Activated T-cell treated with anti-CD3 and anti-CD28 coated beads, Interleukin-2, amount 50 U/mL, for 24 hours (primary cell): ENCODE measurements at regions not wholly inside any gene's neighbourhood (a gene's known extent, or its start where the extent isn't known, plus 50 kb on each side); places are given as distances from the start of the nearest gene placed in this dataset.

Source experiments
- DNase-seq: peaks from one replicate; pipeline ENCODE4 v3.0.0-alpha.2; 2020
- H3K27ac Mint-ChIP-seq: 2 replicates; pipeline ENCODE4 v1.8.0; 2020; ENCODE audit warnings: mild to moderate bottlenecking, mixed read lengths
- H3K27me3 Mint-ChIP-seq: 2 replicates; pipeline ENCODE4 v1.8.0; 2020; ENCODE audit warnings: mixed read lengths
- H3K36me3 Mint-ChIP-seq: 2 replicates; pipeline ENCODE4 v1.8.0; 2020; ENCODE audit warnings: low read depth, mixed read lengths
- H3K4me1 Mint-ChIP-seq: 2 replicates; pipeline ENCODE4 v1.8.0; 2020; ENCODE audit warnings: low read depth, mixed read lengths
- H3K4me3 Mint-ChIP-seq: 2 replicates; pipeline ENCODE4 v1.8.0; 2020; ENCODE audit warnings: mild to moderate bottlenecking, moderate library complexity, mixed read lengths
- H3K9me3 Mint-ChIP-seq: 2 replicates; pipeline ENCODE4 v1.8.0; 2020; ENCODE audit warnings: mixed read lengths

GRCh38 chr4:164377277-164377676 is 376.7 kb upstream of the SMIM31 start:
- Mint-ChIP-seq H3K9me3 (no peaks in the 10 kb centered on the region), H3K27ac (no peak overlapping the region), H3K4me1 (no peaks in the 10 kb centered on the region), H3K27me3 (peaks cover 13% of the 10 kb centered on the region), H3K4me3 (no peak overlapping the region), H3K36me3 (no peaks in the 10 kb centered on the region)
- no peak for DNase-seq

GRCh38 chr4:164378361-164378760 is 375.6 kb upstream of the SMIM31 start:
- H3K4me3 Mint-ChIP-seq = no peak overlapping the region
- no peaks in the 10 kb centered on the region for H3K4me1 Mint-ChIP-seq
- H3K36me3 Mint-ChIP-seq = no peaks in the 10 kb centered on the region

DNA sequence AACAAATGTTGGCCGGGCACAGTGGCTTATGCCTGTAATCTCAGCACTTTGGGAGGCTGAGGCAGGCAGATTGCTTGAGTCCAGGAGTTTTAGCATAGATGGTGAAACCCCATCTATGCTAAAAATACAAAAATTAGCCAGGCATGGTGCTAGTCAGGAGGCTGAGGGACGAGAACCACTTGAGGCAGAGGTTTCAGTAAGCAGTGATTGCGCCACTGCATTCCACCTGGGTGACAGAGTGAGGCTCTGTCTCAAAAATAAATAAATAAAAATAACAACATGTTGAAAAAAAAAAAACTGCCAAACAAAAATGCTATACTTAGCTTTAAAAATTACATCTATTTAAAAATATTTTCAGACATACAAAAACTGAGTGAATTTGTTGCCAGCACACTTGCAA is 374.2 kb upstream of the SMIM31 start:
- Mint-ChIP-seq H3K4me1 (no peaks in the 10 kb centered on the region), H3K4me3 (no peak overlapping the region), H3K27ac (no peak overlapping the region), H3K36me3 (no peaks in the 10 kb centered on the region), H3K27me3 (peaks cover 31% of the 10 kb centered on the region), H3K9me3 (no peaks in the 10 kb centered on the region)
- DNase-seq = no peak

More at GRCh38 chr4:164378361-164378760, 375.6 kb upstream of the SMIM31 start:
- Mint-ChIP-seq H3K27me3 (peaks cover 23% of the 10 kb centered on the region), H3K27ac (no peak overlapping the region), H3K9me3 (no peaks in the 10 kb centered on the region)
- no peak for DNase-seq

DNA sequence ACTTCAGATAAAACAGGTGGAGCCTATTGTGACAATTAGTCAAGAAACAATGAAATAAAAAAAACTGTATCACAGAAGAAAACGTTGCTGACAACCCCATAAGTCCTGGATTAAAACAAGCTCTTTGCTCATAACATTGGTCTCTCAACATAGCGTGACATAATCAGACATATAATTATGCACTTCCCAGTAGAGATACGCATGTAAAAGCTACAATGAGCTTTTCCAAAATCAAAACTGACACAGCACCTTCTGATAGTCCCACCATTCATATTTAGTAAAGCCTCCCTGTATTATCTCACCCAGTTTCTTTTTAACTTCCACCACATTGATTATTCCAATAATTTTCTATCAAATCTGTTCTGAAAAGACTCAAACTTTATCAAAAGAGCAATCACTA is 372.1 kb upstream of the SMIM31 start:
- Mint-ChIP-seq H3K27me3 (peaks cover 35% of the 10 kb centered on the region), H3K27ac (no peak overlapping the region), H3K4me3 (no peak overlapping the region), H3K36me3 (no peaks in the 10 kb centered on the region), H3K9me3 (no peaks in the 10 kb centered on the region), H3K4me1 (no peaks in the 10 kb centered on the region)
- DNase-seq = no peak

DNA sequence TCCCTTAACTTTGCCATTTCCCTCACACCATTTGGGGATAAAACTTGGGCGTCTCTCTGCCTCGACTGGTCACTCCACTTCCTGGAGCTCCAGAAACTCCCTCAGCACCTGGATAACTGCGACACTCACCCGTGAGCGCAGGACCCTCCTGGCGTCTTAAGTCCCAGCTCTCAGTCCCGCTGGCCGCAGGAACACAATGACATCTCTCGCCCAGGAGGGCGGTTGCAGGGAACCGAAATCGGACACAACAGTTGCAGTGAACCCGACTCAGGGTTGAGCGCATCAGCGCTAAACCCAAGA is 370.9 kb upstream of the SMIM31 start:
- peaks cover 35% of the 10 kb centered on the region for H3K27me3 Mint-ChIP-seq
- H3K9me3 Mint-ChIP-seq = no peaks in the 10 kb centered on the region
- no peaks in the 10 kb centered on the region for H3K4me1 Mint-ChIP-seq
- H3K4me3 Mint-ChIP-seq = no peak overlapping the region
- no peak for DNase-seq
- no peak overlapping the region for H3K27ac Mint-ChIP-seq
- no peaks in the 10 kb centered on the region for H3K36me3 Mint-ChIP-seq

- H3K36me3 Mint-ChIP-seq = no peaks in the 10 kb centered on the region
- no peaks in the 10 kb centered on the region for H3K4me1 Mint-ChIP-seq
- no peak for DNase-seq
- peaks cover 35% of the 10 kb centered on the region for H3K27me3 Mint-ChIP-seq
- no peak overlapping the region for H3K4me3 Mint-ChIP-seq
- no peak overlapping the region for H3K27ac Mint-ChIP-seq
- no peaks in the 10 kb centered on the region for H3K9me3 Mint-ChIP-seq
Observed at GRCh38 chr4:164383358-164384220, 370.3 kb upstream of the SMIM31 start.

- H3K4me3 Mint-ChIP-seq = no peak overlapping the region
- no peaks in the 10 kb centered on the region for H3K36me3 Mint-ChIP-seq
- H3K27ac Mint-ChIP-seq = no peak overlapping the region
- DNase-seq = no peak
- H3K27me3 Mint-ChIP-seq = peaks cover 34% of the 10 kb centered on the region
- no peaks in the 10 kb centered on the region for H3K9me3 Mint-ChIP-seq
- no peaks in the 10 kb centered on the region for H3K4me1 Mint-ChIP-seq
Observed at GRCh38 chr4:164384416-164384815, 369.5 kb upstream of the SMIM31 start.

GRCh38 chr4:164396439-164396838 is 357.5 kb upstream of the SMIM31 start:
- H3K9me3 Mint-ChIP-seq = peaks cover 5% of the 10 kb centered on the region
- H3K27me3 Mint-ChIP-seq = no peaks in the 10 kb centered on the region
- DNase-seq = no peak
- H3K4me1 Mint-ChIP-seq = no peaks in the 10 kb centered on the region
- no peak overlapping the region for H3K27ac Mint-ChIP-seq
- no peaks in the 10 kb centered on the region for H3K36me3 Mint-ChIP-seq
- H3K4me3 Mint-ChIP-seq = no peak overlapping the region

- DNase-seq = no peak
- no peak overlapping the region for H3K27ac Mint-ChIP-seq
- H3K36me3 Mint-ChIP-seq = no peaks in the 10 kb centered on the region
- no peaks in the 10 kb centered on the region for H3K27me3 Mint-ChIP-seq
- H3K9me3 Mint-ChIP-seq = peaks cover 2% of the 10 kb centered on the region
- H3K4me1 Mint-ChIP-seq = no peaks in the 10 kb centered on the region
- H3K4me3 Mint-ChIP-seq = no peak overlapping the region
Observed at GRCh38 chr4:164402554-164402953, 351.4 kb upstream of the SMIM31 start.

DNA sequence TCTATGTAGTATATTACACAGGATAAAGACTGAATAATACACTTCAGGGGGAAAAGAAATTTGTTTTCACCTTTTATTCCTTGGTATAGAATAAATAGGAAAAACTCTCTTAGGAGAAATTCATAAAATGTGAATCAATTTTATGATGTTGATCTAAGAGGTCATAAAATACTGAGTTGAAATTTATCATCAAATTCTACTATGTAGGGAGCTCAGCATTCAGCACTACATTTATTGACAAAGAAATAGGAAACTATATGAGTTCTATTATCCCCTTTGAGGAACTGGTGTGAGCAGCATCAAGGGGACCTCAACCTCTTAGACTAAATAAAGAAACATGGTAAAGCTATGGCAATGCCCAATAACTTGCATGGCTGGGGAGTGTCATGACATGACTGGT is 348.2 kb upstream of the SMIM31 start:
- no peak overlapping the region for H3K27ac Mint-ChIP-seq

DNA sequence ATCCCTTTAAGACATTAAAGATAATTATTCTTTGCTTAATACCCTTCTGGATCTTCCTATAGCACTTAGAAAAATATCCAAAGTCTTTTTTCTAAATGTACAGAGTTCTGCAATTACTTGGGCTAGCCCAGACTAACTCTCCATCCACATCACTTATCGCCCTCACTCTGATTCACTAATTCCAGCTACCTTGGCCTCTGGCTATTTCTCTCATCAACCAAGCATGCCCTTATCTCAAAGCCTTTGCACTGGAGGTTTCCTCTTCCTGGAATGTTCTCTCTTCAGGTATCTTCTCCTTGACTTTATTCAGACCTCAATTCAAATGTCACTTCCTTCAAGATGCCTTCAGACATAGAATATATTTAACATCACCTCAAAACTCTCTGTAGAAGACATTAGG is 345.1 kb upstream of the SMIM31 start:
- H3K36me3 Mint-ChIP-seq = no peaks in the 10 kb centered on the region
- no peak overlapping the region for H3K27ac Mint-ChIP-seq
- no peaks in the 10 kb centered on the region for H3K4me1 Mint-ChIP-seq
- no peaks in the 10 kb centered on the region for H3K27me3 Mint-ChIP-seq
- no peak for DNase-seq
- no peaks in the 10 kb centered on the region for H3K9me3 Mint-ChIP-seq
- no peak overlapping the region for H3K4me3 Mint-ChIP-seq

More for the DNA sequence above, 348.2 kb upstream of the SMIM31 start:
- H3K4me3 Mint-ChIP-seq = no peak overlapping the region
- no peaks in the 10 kb centered on the region for H3K27me3 Mint-ChIP-seq
- DNase-seq = no peak
- H3K9me3 Mint-ChIP-seq = peaks cover 2% of the 10 kb centered on the region
- no peaks in the 10 kb centered on the region for H3K4me1 Mint-ChIP-seq
- H3K36me3 Mint-ChIP-seq = no peaks in the 10 kb centered on the region

DNA sequence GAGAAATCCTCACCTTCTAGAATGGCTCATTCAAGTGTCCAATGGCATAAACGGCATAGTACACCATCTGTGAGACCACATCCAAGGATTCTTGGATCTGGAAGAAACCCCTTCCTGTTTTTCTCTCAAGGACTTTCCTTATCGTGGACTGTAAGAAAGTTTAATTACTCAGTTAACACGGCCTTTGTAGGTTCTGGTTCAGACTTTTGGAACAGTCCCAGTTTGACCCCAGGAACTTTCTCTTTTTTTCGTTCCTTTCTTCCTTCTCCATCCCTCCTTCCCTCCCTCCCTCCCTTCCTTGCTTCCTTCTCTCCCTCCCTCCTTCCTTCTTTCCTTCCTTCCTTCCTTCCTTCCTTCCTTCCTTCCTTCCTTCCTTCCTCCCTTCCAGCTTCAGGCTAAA is 343.5 kb upstream of the SMIM31 start:
- no peak overlapping the region for H3K27ac Mint-ChIP-seq
- H3K36me3 Mint-ChIP-seq = no peaks in the 10 kb centered on the region
- H3K9me3 Mint-ChIP-seq = no peaks in the 10 kb centered on the region
- H3K4me1 Mint-ChIP-seq = no peaks in the 10 kb centered on the region
- H3K27me3 Mint-ChIP-seq = no peaks in the 10 kb centered on the region
- no peak overlapping the region for H3K4me3 Mint-ChIP-seq
- no peak for DNase-seq

DNA sequence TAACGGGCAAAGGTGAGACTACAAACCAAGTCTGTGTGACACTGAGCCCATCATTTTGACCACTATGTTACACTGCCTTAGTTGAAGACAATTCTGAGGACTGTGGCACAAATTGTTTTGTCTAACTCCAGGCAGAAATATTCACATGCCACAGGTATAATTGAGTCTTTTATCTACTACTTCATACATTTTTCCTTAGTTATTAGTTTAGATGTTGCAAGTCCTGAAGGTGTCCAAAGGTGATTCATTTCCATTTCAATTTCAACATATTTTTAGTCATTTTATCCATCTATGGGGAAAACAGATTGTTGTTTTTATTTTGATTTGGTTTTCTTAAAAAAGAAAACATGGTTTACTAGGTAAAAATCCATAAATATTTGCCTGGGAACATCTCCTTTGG is 341.7 kb upstream of the SMIM31 start:
- H3K27ac Mint-ChIP-seq = no peak overlapping the region
- no peak for DNase-seq
- H3K27me3 Mint-ChIP-seq = no peaks in the 10 kb centered on the region
- H3K4me3 Mint-ChIP-seq = no peak overlapping the region
- H3K9me3 Mint-ChIP-seq = no peaks in the 10 kb centered on the region
- no peaks in the 10 kb centered on the region for H3K36me3 Mint-ChIP-seq
- H3K4me1 Mint-ChIP-seq = no peaks in the 10 kb centered on the region

DNA sequence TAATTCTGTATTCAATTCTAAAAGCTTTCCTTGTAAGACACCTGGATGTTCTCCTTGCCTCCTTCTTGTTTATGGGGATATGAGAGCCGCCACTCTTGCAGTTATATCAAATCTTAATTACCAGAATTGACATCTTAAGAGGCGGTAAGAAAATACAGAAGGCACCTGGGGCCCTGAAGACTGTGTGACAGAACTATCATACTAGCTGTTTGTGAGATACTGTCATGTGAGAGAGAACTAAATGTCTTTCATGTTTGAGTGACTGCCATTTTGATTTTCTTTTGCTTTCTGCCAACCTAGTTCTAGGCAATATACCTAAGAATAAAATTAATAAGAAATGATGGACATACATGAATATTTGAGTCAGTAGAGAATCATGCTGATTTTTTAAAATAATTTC is 340.2 kb upstream of the SMIM31 start:
- H3K27me3 Mint-ChIP-seq = no peaks in the 10 kb centered on the region
- no peak overlapping the region for H3K27ac Mint-ChIP-seq
- DNase-seq = no peak
- no peaks in the 10 kb centered on the region for H3K4me1 Mint-ChIP-seq
- no peak overlapping the region for H3K4me3 Mint-ChIP-seq
- H3K9me3 Mint-ChIP-seq = peaks cover 5% of the 10 kb centered on the region
- H3K36me3 Mint-ChIP-seq = no peaks in the 10 kb centered on the region

- Mint-ChIP-seq H3K27me3 (no peaks in the 10 kb centered on the region), H3K27ac (no peak overlapping the region), H3K36me3 (no peaks in the 10 kb centered on the region), H3K4me1 (no peaks in the 10 kb centered on the region), H3K9me3 (peaks cover 6% of the 10 kb centered on the region), H3K4me3 (no peak overlapping the region)
- DNase-seq = no peak
Observed at GRCh38 chr4:164423819-164424218, 330.1 kb upstream of the SMIM31 start.

DNA sequence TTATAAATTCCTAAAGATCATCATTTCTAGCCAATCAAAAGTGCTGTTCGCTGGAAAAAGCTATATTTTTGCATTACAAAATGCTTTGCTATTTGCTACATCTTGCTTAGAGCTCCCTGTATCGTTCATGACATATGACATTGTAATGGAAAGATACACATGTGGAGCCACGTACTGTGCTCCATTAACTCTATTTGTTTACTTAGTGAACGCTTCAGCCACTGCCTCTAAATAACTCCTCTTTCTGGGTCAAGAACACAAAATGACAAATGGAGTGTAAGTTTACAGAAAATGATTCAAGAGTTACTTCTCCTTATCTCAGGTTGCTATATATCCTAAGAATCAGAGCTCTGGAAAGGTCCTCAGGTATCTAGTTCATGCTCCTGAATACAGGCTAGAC is 329.1 kb upstream of the SMIM31 start:
- H3K4me3 Mint-ChIP-seq = no peak overlapping the region
- H3K27ac Mint-ChIP-seq = no peak overlapping the region
- H3K36me3 Mint-ChIP-seq = no peaks in the 10 kb centered on the region
- no peak for DNase-seq
- H3K9me3 Mint-ChIP-seq = peaks cover 6% of the 10 kb centered on the region
- no peaks in the 10 kb centered on the region for H3K27me3 Mint-ChIP-seq
- H3K4me1 Mint-ChIP-seq = no peaks in the 10 kb centered on the region
